GM11168 (cell line): ENCODE measurements at regions not wholly inside any gene's neighbourhood (a gene's known extent, or its start where the extent isn't known, plus 50 kb on each side); places are given as distances from the start of the nearest gene placed in this dataset.

Source experiments
- in situ Hi-C: fragments of 300-500 bp; cut with MboI; formaldehyde crosslinking; loops from one replicate; pipeline ENCODE4 v1.12.0; 2022; ENCODE audit warnings: low sequenced_read_pairs; ENCODE audit not compliant: unreplicated experiment

DNA sequence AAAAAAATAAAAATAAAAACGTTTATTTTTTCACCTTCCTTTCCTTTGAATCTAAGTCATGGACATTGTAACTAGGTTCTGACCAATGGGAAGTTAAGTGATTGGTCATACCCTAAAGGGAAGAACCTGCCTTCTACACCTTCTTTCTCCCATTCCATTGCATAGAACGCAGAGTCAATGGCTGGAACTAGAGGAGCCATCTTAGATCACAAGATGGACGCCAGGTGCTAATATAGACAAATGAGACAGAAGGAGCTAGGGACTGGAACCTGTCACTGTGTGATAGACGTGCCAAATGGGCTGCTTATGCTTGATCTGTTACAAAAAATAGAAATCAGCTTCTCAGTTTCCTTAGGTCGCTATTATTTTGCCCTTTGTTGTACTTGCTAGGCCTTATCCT is 606.6 kb downstream of the MED13L start:
- in situ Hi-C loops = no loop called here

DNA sequence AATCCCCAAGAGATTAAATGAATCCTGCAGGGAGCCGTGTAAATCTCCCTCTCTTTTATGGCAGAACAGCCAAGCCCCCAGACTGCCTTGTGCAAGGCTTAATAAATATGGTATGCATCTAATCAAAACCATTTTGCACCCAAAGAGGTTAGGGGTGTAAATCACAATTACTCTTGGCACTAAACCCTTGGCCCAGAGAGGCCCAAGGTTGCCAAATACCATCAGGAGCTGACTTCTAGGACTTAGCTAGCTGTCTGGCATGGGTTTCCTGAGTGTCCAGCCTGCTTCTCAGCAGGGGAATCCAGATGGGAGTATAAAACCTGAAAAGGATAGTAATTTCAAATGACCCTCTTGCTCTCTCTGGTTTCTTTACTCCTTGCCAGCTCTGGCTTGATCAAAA is 610.4 kb downstream of the MED13L start:
- in situ Hi-C loops = no loop called here

GRCh38 chr12:115666168-115666567 is 611.3 kb downstream of the MED13L start:
- in situ Hi-C loops = no loop called here

DNA sequence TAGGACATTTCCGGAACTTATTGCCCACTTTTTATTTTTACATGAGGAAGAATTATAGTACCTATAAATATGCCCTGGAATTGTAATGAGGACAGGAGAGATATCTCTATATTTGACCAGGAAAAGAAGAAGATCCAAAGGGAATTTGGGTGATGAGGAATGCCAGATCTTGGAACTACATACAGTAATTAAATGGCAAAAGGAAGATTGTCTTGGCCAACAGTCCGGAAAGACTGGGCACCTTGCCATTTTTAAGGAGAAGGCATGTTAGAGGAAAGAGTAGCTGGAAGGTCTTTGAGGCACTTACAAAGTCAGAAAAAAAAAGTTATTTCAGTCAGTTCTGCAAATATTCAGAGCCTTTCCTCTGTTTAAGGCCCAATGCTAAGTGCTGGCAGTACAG is 616.4 kb downstream of the MED13L start:
- in situ Hi-C loops = no loop called here

DNA sequence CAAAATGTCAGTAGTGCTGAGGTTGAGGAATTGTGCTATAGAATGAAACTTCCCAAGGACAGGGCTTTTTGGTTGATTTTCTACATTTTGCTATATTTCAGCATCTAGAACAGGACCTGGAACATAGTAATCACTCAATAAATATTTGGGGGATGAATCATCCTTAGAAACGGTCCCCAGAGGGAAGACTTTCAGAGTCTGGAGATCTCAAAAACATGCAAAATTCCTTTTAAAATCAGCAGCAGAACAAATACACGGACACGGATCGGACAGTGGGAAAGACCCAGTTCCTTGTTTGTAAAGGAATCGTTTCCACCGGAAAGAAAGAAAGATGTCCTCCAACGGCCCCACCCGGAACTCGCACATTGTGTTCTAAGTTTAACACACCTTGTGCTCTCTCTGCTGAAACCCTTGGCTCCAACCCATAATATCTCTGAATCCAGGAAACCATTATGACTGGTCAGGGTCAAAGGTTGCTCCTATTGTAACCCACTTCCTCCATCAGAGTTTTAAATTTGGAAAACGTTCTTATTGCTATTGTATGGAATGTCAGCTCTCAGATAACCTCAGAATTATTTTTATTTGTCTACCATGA is 617.2 kb downstream of the MED13L start:
- in situ Hi-C loops = no loop called here

DNA sequence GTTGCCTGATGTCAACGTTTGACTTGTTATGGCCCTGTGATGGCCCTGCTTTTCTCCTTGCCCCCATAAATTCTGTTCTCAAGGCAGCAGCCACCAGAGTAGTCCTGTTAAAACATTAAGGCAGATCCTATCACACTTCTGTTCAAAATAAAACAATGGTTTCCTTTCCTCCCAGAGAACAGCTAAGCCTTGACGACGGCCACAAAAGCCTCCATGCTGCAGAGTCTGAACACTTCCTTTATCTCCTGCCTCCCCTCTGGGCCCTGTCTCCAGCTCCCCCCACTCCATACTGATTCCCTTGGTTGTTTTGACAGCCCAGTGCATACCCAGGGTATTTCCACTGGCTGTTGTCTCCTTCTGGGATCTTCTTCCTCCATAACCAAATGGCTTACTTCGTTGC is 618.1 kb downstream of the MED13L start:
- in situ Hi-C loops = no loop called here

DNA sequence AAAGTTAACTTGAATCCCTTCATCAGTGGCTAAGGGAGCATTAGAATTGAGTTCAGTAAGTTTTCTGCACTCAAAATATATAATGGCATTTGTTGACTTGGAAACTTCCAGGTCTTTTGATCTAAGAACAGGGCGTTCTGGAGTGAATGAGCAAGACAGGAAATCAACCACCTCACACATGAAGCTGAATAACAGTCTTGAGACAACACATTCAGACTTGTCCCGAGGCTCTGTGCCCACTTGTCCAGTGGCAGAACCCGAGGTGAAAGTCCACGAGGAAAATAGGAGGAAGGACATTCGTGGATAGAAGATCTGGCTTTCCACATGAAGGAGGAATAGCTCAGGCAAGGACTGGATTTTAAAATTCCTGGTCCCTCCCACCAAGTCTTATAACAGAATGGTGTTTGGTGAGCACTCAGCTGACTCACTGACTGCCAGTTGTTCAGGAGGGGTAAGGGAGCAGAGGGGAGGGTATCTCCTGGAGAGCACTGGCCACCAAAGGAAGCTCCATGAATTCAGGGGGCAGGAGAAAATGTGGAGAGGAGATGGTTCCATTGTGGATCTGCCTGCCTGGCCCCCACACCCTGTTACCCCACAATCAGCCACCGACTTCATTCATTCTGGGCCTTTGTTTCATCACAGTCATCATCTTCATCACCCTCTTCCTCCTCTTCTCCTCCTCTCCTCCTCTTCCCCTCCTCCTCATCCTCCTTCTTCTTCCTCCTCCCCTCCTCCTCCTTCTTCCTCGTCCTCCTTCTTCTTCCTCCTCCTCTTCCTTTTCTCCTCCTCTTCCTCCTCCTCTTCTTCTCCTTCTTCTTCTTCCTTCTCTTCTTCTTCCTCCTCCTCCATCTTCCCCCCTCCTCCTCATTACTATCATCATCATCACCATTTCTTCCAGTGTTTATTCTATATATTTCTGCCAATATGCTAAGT is 620.1 kb downstream of the MED13L start:
- in situ Hi-C loops = no loop called here

GRCh38 chr12:115650026-115650425 is 627.5 kb downstream of the MED13L start:
- in situ Hi-C loops = no loop called here

DNA sequence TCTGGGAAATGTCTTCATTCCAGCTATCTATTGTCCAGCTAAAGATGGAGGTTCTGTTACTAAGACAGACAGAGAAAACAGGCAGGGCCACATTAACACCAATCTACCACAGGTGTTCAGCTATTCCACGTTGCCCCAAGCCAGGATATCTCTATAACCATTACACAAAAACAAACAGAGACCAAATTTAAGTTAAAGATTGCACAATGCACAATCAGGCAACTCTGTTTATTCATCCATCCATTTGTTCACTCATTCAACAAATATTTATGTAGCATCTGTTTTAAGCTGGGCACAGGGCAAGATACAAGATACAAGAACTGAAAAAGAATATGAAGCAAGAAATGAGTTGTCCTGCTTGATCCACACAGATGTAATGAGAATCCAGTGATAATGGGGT is 629.0 kb downstream of the MED13L start:
- in situ Hi-C loops = loop anchor here (25.0 kb wide), 1 partner anchor 961 kb away; the partner anchor contains the start of gene TBX3

- in situ Hi-C loops = loop anchor here (25.0 kb wide), 1 partner anchor 959 kb away; the partner anchor contains the start of gene TBX3
Measured at GRCh38 chr12:115646210-115646609, 631.3 kb downstream of the MED13L start.

DNA sequence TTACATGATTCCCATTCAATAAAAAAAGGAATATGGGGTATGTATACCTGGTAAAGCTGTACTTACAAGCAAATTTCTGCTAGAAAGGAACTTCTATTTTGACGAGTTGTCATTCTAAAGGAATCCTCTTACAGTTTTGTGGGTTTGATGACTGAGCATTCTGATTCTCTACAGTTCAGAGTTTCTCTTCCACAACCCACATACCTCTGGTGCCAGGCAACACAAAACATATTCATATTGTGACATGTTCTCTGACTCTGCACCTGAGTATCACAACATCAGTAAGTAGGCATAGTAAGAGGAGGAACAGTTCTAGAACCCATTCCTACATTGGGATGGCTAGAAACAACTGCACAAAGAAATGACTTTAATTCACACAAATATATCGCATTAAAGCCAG is 636.6 kb downstream of the MED13L start:
- in situ Hi-C loops = loop anchor here (25.0 kb wide), 1 partner anchor 954 kb away; the partner anchor contains the start of gene TBX3

DNA sequence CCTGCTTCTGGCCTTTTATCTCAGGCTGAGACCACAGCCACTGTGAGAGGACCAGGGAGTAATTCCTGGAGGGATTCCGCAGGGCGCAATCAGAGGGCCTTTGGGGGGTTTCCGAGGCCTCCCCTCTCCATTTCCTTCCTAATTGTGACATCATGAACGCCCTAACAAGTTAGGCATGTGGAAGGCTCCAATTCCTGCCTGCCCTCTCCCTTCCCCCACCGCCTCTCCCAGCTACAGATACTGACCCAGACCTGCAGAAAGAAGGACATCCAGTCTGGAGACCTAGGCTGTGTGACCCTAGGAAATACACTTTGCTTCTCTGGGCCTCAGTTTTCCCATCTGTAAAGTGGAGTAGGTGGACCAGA is 637.9 kb downstream of the MED13L start:
- in situ Hi-C loops = loop anchor here (25.0 kb wide), 1 partner anchor 952 kb away; the partner anchor contains the start of gene TBX3

- in situ Hi-C loops = loop anchor here (25.0 kb wide), 1 partner anchor 952 kb away; the partner anchor contains the start of gene TBX3
Measured at GRCh38 chr12:115638733-115639647, 638.5 kb downstream of the MED13L start.

- in situ Hi-C loops = loop anchor here (25.0 kb wide), 1 partner anchor 949 kb away; the partner anchor contains the start of gene TBX3
Measured at GRCh38 chr12:115636546-115636945, 640.9 kb downstream of the MED13L start.

GRCh38 chr12:115632308-115632707 is 645.2 kb downstream of the MED13L start:
- in situ Hi-C loops = loop anchor here (25.0 kb wide), 1 partner anchor 945 kb away; the partner anchor contains the start of gene TBX3

GRCh38 chr12:115630136-115630535 is 647.4 kb downstream of the MED13L start:
- in situ Hi-C loops = loop anchor here (25.0 kb wide), 1 partner anchor 943 kb away; the partner anchor contains the start of gene TBX3

DNA sequence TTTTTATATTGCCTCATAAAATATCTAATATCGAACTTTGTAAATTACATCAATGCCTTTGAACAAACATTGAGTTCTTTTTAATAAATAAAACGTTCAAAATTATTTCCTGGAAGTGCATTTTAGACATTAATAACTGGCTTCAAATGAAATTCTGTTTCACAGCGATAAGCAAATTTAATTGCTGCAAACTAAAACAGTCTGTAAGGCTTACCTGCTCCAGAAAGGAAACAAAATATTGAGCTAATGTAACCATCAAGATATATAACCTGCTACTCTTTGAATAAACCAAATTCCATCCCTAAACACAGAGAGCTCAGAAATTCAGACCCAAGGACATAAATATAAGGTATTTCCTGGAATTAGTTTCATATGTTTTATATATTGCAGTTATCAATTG is 651.3 kb downstream of the MED13L start:
- in situ Hi-C loops = loop anchor here (25.0 kb wide), 1 partner anchor 939 kb away; the partner anchor contains the start of gene TBX3

GRCh38 chr12:115623764-115624334 is 653.6 kb downstream of the MED13L start:
- in situ Hi-C loops = no loop called here

DNA sequence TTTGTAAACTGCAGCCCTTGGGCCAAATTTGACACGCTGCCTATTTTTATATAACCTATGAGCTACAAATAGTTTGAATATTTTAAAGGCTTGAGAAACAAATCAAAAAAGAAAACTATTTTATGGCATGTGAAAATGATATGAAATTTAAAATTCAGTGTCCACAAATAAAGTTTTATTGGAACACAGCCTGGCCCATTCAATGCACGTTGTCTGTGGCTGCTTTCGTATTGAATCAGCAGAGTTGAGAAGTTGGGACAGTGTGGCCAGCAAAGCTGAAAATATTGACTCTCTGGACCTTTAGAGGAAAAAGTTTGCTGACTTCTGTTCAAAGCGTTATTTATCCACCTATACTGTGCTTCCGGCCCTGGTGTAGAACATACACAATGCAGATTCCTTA is 654.2 kb downstream of the MED13L start:
- in situ Hi-C loops = no loop called here

DNA sequence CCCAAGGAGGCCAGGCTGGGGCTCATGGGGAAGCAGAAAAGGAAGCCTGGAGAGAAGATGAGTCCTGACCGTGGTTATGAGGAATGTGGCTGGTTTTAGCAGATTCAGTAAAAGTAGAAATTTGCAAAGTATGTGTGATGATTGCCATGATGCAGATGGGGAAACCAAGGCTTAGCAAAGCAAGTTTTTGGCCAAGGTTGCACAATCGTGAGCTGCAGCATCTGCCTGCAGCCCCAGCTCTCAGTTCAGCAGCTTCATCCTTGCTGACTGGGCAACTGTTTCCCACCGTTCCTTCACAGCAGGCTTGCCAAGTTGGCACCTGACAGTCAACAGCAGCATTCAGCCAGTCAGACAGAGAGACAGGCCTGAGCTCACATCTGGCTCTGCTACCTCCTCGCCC is 656.7 kb downstream of the MED13L start:
- in situ Hi-C loops = no loop called here
